GM06990 (cell line): ENCODE measurements at regions not wholly inside any gene's neighbourhood (a gene's known extent, or its start where the extent isn't known, plus 50 kb on each side); places are given as distances from the start of the nearest gene placed in this dataset.
"Not testable (repeated sequence)": the region's sequence is repeated elsewhere in the genome, so short reads cannot be mapped to it uniquely, and the experiment has no call there.

ENCODE experiments used
- DNase-seq: peaks from one replicate; pipeline ENCODE4 v3.0.0-alpha.2; 2011; ENCODE audit not compliant: insufficient read length; ENCODE audit errors: extremely low read depth
- H3K27me3 ChIP-seq: replicated peaks from 2 replicates; pipeline ENCODE4 v1.6.0; 2011; ENCODE audit warnings: low read length; ENCODE audit not compliant: control insufficient read depth, insufficient read depth
- H3K36me3 ChIP-seq: 2 replicates; pipeline ENCODE4 v1.5.1; 2011; ENCODE audit warnings: low read length; ENCODE audit not compliant: control insufficient read depth, insufficient read depth
- H3K4me3 ChIP-seq: replicated peaks from 2 replicates; pipeline ENCODE4 v1.5.1; 2011; ENCODE audit warnings: low read depth, mild to moderate bottlenecking, control low read depth, low read length
- TF ChIP-seq, protein P1 (sequence below): IDR thresholded peaks from 2 replicates; pipeline ENCODE4 v1.5.1; 2011; ENCODE audit warnings: low read length, control low read depth, mild to moderate bottlenecking, inconsistent platforms; ENCODE audit not compliant: insufficient read depth, poor library complexity, severe bottlenecking

DNA sequence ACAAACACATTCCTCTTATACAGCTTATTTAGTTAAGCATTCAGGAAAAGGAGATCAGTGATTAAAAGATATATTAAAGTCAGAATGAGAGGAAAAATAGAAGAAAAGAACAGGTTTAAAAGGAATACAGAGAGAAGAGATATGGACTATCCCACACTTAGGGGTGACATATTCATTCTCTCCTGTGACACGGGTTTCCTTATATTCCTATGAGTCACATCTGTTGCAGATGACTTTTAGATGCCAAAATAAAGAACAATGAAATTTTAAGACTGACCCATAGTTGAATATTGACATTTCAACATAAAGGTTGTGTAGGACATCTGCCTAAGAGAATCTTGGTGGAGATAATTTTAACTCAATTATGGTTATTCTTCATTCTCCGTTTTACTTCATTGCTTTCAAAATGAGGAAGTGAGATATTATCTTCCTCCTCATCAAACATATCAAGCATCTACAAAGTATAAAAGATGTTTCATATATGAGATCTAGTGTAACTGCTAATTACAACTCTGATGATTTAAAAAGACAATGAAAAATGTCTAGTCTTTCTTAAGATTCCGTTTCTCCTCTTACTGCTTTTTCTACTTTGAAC, 1336.7 kb upstream of the CITED2 start:
- no peak overlapping the region for H3K4me3 ChIP-seq
- no peak for DNase-seq
- TF ChIP-seq, protein P1, sequence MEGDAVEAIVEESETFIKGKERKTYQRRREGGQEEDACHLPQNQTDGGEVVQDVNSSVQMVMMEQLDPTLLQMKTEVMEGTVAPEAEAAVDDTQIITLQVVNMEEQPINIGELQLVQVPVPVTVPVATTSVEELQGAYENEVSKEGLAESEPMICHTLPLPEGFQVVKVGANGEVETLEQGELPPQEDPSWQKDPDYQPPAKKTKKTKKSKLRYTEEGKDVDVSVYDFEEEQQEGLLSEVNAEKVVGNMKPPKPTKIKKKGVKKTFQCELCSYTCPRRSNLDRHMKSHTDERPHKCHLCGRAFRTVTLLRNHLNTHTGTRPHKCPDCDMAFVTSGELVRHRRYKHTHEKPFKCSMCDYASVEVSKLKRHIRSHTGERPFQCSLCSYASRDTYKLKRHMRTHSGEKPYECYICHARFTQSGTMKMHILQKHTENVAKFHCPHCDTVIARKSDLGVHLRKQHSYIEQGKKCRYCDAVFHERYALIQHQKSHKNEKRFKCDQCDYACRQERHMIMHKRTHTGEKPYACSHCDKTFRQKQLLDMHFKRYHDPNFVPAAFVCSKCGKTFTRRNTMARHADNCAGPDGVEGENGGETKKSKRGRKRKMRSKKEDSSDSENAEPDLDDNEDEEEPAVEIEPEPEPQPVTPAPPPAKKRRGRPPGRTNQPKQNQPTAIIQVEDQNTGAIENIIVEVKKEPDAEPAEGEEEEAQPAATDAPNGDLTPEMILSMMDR = no peak
- H3K36me3 ChIP-seq = no peaks in the 10 kb centered on the region
- H3K27me3 ChIP-seq = no peaks in the 10 kb centered on the region

GRCh38 chr6:140708441-140708840, 1334.0 kb upstream of the CITED2 start:
- Histone ChIP-seq H3K36me3 (no peaks in the 10 kb centered on the region), H3K4me3 (no peak overlapping the region), H3K27me3 (no peaks in the 10 kb centered on the region)
- no peak for DNase-seq
- TF ChIP-seq, protein P1 = no peak

DNA sequence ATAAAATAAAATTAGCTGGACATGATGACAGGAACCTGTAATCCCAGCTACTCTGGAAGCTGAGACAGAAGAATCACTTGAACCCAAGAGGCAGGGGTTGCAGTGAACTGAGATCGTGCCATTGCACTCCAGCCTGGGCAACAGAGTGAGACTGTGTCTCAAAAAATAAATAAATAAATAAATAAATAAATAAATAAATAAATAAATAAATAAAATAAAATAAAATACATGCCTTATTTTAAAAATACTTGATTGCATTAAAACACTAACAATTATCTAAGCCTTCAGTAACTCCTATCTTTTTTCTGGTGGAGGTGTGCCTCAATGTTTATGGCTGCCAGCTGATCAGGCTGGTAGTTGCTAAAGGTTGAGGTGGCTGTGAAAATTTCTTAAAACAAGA, 1329.6 kb upstream of the CITED2 start:
- DNase-seq, H3K4me3 ChIP-seq, H3K36me3 ChIP-seq, H3K27me3 ChIP-seq: not testable (repeated sequence)

- TF ChIP-seq, protein P1 = no peak
- no peaks in the 10 kb centered on the region for H3K27me3 ChIP-seq
- no peak for DNase-seq
- no peak overlapping the region for H3K4me3 ChIP-seq
- no peaks in the 10 kb centered on the region for H3K36me3 ChIP-seq
These were observed 1323.1 kb upstream of the CITED2 start for GRCh38 chr6:140697585-140697984.

DNA sequence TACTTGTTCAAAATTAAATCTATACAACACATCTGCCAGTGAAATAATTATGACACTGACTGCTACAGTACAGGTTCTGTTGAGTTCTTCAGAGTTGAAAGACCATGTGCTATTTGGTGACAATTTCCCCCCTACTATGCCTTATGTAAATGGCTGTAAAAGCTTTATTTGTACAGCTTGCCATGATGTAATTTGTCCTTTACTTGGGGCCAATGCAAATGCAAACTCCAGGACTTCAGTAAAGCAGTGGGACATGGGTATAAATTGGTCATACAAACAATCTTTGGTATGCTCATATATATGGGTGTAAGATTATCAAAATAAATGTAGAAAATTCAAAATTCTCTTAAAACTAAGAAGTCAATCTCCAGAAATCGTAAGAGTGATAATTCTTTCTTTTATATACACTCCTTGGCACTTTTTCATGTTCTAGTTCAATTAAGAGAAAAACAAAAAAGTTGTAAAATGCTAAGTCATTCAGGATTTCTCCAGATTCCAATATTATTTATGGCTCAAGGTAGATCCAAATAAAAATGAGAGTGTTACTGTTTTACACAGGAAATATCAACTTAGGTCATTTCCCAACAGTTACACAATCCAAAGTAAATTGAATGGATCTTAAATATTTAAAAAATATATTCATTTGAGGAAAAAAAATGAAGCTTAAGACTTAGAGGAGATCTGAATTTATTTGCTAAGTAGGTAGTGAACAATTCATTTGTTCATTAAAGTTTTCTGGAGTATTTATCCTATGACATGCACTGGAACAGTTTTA, 1310.5 kb upstream of the CITED2 start:
- Histone ChIP-seq H3K4me3 (no peak overlapping the region), H3K36me3 (no peaks in the 10 kb centered on the region), H3K27me3 (no peaks in the 10 kb centered on the region)
- TF ChIP-seq, protein P1 = no peak
- DNase-seq = no peak

DNA sequence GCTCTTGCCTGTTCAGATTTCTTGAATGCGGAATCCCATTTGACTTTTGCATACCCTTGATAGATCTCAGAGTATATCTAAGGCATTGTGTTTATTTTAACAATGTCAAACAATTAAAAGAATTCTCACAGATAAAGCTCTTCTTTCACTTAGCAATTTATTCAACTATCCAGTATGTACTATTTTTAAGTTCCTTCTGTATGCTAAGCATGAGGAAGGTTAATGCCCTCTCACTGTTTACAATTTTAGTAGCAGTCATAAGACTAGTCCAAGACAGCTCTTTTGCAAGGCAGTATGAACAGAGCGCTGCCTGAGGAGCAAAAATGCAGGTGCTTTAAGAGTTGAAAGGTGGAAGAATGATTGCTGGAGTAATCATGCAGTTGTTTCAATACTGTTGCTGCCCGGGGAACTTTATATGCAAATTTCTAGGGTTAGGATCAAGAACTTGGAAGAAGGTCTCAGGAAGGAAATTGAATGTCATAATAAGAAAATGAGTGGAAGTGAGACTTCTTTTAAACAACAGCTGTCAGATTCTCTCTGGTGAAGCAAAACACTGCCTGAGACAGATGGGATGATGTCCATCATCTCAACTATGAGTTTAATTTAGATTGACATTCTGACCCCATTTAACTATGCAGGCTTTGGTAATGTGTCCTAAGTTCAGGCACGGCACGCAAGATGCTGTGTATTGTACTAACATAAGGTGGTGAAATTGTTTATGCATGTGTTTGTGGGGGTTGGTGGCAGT, 1303.5 kb upstream of the CITED2 start:
- DNase-seq = no peak

More for the DNA sequence above, 1303.5 kb upstream of the CITED2 start:
- TF ChIP-seq, protein P1 = no peak
- Histone ChIP-seq H3K4me3 (no peak overlapping the region), H3K27me3 (no peaks in the 10 kb centered on the region), H3K36me3 (no peaks in the 10 kb centered on the region)
